ENCODE measurements at regions not wholly inside any gene's neighbourhood (a gene's known extent, or its start where the extent isn't known, plus 50 kb on each side); places are given as distances from the start of the nearest gene placed in this dataset.

DNA sequence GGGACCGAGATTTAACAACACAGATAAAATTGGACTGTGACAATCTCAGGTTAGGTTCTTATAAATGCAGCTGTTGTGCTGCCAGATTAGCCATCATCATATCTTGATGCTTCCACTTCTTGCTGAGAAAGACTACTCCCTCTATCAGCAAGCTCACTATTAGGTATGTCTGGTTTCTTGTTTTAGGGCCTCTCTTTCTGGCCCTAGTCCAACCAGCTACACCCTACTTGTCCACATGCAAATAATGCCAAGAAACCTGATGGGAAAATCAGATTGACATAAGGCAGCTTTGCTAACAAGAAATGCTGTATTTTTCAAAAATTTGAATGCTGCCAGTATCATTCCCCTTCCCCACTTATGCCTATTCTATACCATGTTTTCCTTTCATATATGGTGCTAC lies 296.0 kb downstream of the RMST start:
- TF ChIP-seq, protein P1, sequence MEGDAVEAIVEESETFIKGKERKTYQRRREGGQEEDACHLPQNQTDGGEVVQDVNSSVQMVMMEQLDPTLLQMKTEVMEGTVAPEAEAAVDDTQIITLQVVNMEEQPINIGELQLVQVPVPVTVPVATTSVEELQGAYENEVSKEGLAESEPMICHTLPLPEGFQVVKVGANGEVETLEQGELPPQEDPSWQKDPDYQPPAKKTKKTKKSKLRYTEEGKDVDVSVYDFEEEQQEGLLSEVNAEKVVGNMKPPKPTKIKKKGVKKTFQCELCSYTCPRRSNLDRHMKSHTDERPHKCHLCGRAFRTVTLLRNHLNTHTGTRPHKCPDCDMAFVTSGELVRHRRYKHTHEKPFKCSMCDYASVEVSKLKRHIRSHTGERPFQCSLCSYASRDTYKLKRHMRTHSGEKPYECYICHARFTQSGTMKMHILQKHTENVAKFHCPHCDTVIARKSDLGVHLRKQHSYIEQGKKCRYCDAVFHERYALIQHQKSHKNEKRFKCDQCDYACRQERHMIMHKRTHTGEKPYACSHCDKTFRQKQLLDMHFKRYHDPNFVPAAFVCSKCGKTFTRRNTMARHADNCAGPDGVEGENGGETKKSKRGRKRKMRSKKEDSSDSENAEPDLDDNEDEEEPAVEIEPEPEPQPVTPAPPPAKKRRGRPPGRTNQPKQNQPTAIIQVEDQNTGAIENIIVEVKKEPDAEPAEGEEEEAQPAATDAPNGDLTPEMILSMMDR (IDR thresholded peaks at IDR 0.05): no peak
- TF ChIP-seq POLR2AphosphoS5 (IDR thresholded peaks at IDR 0.05) (no peak), EP300 (IDR thresholded peaks at IDR 0.05) (no peak)

Measured in stomach (tissue), 4 donors.